Limb (tissue), 2 donors: ENCODE measurements at regions not wholly inside any gene's neighbourhood (a gene's known extent, or its start where the extent isn't known, plus 50 kb on each side); places are given as distances from the start of the nearest gene placed in this dataset.
A peak's percentile ranks its signal among the peaks of the same experiment; 100 is the strongest.
"Not testable (repeated sequence)": the region's sequence is repeated elsewhere in the genome, so short reads cannot be mapped to it uniquely, and the experiment has no call there.

ENCODE experiments used
- DNase-seq, 2 donors: peaks; one replicate each; pipeline ENCODE4 v3.0.0-alpha.2; 2016; ENCODE audit errors: extremely low spot score in 2 of 2

- DNase-seq: peak in 1 of 2 donors; percentile 21
Observed at GRCh38 chr10:3389130-3389529, 216.5 kb upstream of the PITRM1 start.

GRCh38 chr10:3385487-3385886, 212.9 kb upstream of the PITRM1 start:
- no peak for DNase-seq

- no peak for DNase-seq
Observed at GRCh38 chr10:3382092-3382491, 209.5 kb upstream of the PITRM1 start.

GRCh38 chr10:3380406-3381050, 207.9 kb upstream of the PITRM1 start:
- no peak for DNase-seq

GRCh38 chr10:3376631-3377030, 204.0 kb upstream of the PITRM1 start:
- DNase-seq: no peak

GRCh38 chr10:3375505-3375904, 202.9 kb upstream of the PITRM1 start:
- DNase-seq: no peak

GRCh38 chr10:3374914-3375313, 202.3 kb upstream of the PITRM1 start:
- DNase-seq: no peak

GRCh38 chr10:3373374-3374027, 200.9 kb upstream of the PITRM1 start:
- not testable (repeated sequence) for DNase-seq

GRCh38 chr10:3372281-3372680, 199.7 kb upstream of the PITRM1 start:
- no peak for DNase-seq

GRCh38 chr10:3371624-3372023, 199.0 kb upstream of the PITRM1 start:
- not testable (repeated sequence) for DNase-seq

- DNase-seq: no peak
Observed at GRCh38 chr10:3366735-3367405, 194.3 kb upstream of the PITRM1 start.

GRCh38 chr10:3366043-3366442, 193.5 kb upstream of the PITRM1 start:
- DNase-seq: no peak

- no peak for DNase-seq
Observed at GRCh38 chr10:3365630-3366029, 193.0 kb upstream of the PITRM1 start.

- DNase-seq: no peak
Observed at GRCh38 chr10:3364768-3365480, 192.3 kb upstream of the PITRM1 start.

- DNase-seq: peak in 1 of 2 donors; percentile 32
Observed at GRCh38 chr10:3363311-3364045, 190.9 kb upstream of the PITRM1 start.

GRCh38 chr10:3362394-3362793, 189.8 kb upstream of the PITRM1 start:
- no peak for DNase-seq

- no peak for DNase-seq
Observed at GRCh38 chr10:3361640-3362039, 189.1 kb upstream of the PITRM1 start.

GRCh38 chr10:3357737-3358136, 185.2 kb upstream of the PITRM1 start:
- no peak for DNase-seq

- no peak for DNase-seq
Observed at GRCh38 chr10:3355536-3355935, 183.0 kb upstream of the PITRM1 start.

- DNase-seq: no peak
Observed at GRCh38 chr10:3354174-3354900, 181.8 kb upstream of the PITRM1 start.

- DNase-seq: no peak
Observed at GRCh38 chr10:3353235-3353634, 180.7 kb upstream of the PITRM1 start.
